Neural crest cell (in vitro differentiated cells): ENCODE measurements at regions not wholly inside any gene's neighbourhood (a gene's known extent, or its start where the extent isn't known, plus 50 kb on each side); places are given as distances from the start of the nearest gene placed in this dataset.

ENCODE experiments used
- DNase-seq: peaks from one replicate; pipeline ENCODE4 v3.0.0; 2021; ENCODE audit warnings: low read depth, mixed read lengths, low spot score
- H3K27ac Mint-ChIP-seq: one replicate; pipeline ENCODE4 v1.8.0; 2021; ENCODE audit warnings: mild to moderate bottlenecking, mixed read lengths; ENCODE audit not compliant: unreplicated experiment
- H3K27me3 Mint-ChIP-seq: 2 replicates; pipeline ENCODE4 v1.8.0; 2021; ENCODE audit warnings: low read depth, mild to moderate bottlenecking, mixed read lengths
- H3K36me3 Mint-ChIP-seq: 2 replicates; pipeline ENCODE4 v1.8.0; 2021; ENCODE audit warnings: low read depth, mild to moderate bottlenecking, mixed read lengths
- H3K4me1 Mint-ChIP-seq: 2 replicates; pipeline ENCODE4 v1.8.0; 2021; ENCODE audit warnings: mixed read lengths
- H3K4me3 Mint-ChIP-seq: one replicate; pipeline ENCODE4 v1.8.0; 2021; ENCODE audit warnings: mild to moderate bottlenecking, mixed read lengths
- H3K9me3 Mint-ChIP-seq: 2 replicates; pipeline ENCODE4 v1.8.0; 2021; ENCODE audit warnings: mixed read lengths
- TF ChIP-seq, protein P1 (sequence below): fragments of 200-600 bp; sonication (generic); conservative IDR thresholded peaks from 2 replicates; pipeline ENCODE4 v1.5.0; 2021; ENCODE audit warnings: antibody characterized with exemption, mild to moderate bottlenecking

DNA sequence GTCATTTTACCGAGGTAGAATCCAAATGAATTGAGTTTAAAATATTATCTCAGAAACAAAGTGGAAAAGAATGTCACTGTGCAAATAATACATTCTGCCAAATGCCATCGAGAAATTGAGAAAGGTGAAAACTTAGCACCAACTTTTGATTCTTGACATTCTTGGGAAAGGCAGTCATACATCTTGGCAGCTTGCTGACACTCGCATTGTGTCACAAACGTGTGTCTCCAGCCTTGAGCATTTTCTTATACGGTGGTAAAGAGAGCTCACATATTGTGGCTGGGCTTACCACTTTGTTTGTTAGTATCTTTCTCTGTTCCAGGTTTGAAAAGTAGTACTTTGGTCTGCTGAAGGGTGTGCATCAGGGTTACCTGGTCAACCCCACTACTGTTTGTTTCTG is 1456.1 kb downstream of the BRINP3 start:
- Mint-ChIP-seq H3K4me3 (no peak overlapping the region), H3K9me3 (peaks cover 12% of the 10 kb centered on the region), H3K4me1 (no peaks in the 10 kb centered on the region), H3K27me3 (no peaks in the 10 kb centered on the region), H3K36me3 (no peaks in the 10 kb centered on the region), H3K27ac (no peak overlapping the region)
- no peak for DNase-seq
- TF ChIP-seq, protein P1, sequence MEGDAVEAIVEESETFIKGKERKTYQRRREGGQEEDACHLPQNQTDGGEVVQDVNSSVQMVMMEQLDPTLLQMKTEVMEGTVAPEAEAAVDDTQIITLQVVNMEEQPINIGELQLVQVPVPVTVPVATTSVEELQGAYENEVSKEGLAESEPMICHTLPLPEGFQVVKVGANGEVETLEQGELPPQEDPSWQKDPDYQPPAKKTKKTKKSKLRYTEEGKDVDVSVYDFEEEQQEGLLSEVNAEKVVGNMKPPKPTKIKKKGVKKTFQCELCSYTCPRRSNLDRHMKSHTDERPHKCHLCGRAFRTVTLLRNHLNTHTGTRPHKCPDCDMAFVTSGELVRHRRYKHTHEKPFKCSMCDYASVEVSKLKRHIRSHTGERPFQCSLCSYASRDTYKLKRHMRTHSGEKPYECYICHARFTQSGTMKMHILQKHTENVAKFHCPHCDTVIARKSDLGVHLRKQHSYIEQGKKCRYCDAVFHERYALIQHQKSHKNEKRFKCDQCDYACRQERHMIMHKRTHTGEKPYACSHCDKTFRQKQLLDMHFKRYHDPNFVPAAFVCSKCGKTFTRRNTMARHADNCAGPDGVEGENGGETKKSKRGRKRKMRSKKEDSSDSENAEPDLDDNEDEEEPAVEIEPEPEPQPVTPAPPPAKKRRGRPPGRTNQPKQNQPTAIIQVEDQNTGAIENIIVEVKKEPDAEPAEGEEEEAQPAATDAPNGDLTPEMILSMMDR = no peak

DNA sequence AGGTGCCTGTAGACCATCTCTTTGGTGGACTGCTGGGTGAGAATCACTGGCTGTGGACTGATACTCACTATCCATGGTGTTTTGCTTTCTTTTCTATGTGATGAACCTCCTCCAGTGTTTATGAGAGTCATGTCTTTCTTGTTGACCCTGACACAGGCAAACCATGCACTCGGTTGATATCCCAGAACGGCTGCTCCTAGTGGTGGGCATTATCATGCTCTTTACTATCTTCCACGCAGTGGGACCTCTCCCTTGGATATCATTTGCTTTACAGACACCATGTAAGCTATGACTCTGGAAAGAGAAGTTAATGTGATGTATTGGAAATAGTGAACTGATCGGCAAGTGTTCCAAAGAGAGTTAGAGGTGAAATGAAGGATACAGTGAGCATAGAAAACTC is 1455.6 kb downstream of the BRINP3 start:
- H3K27me3 Mint-ChIP-seq = no peaks in the 10 kb centered on the region

DNA sequence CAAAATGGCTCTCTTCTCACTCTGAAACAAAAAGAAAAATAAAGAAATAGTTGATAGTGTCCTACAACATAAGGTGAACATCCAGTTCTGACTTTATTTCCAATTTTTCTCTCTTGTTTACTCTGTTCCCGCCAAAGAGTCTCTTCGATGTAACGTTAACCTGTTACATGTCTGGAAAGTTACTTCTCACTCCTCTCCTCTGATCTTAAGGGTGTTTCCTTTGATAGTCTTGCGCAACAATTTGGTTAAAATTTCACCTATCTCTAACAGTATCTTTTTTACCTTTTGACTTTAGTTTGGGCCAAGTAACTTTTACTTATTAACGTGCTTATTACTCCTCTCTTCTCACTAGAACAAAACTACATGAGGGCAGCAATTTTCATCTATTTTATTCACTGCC is 1450.2 kb downstream of the BRINP3 start:
- Mint-ChIP-seq H3K27ac (no peak overlapping the region), H3K36me3 (no peaks in the 10 kb centered on the region), H3K4me1 (no peaks in the 10 kb centered on the region), H3K27me3 (no peaks in the 10 kb centered on the region), H3K9me3 (peaks cover 8% of the 10 kb centered on the region), H3K4me3 (no peak overlapping the region)
- DNase-seq = no peak
- TF ChIP-seq, protein P1 = no peak

More for the DNA sequence above, 1455.6 kb downstream of the BRINP3 start:
- TF ChIP-seq, protein P1 = no peak
- H3K27ac Mint-ChIP-seq = no peak overlapping the region
- H3K36me3 Mint-ChIP-seq = no peaks in the 10 kb centered on the region
- H3K4me3 Mint-ChIP-seq = no peak overlapping the region
- peaks cover 8% of the 10 kb centered on the region for H3K9me3 Mint-ChIP-seq
- DNase-seq = no peak
- no peaks in the 10 kb centered on the region for H3K4me1 Mint-ChIP-seq

DNA sequence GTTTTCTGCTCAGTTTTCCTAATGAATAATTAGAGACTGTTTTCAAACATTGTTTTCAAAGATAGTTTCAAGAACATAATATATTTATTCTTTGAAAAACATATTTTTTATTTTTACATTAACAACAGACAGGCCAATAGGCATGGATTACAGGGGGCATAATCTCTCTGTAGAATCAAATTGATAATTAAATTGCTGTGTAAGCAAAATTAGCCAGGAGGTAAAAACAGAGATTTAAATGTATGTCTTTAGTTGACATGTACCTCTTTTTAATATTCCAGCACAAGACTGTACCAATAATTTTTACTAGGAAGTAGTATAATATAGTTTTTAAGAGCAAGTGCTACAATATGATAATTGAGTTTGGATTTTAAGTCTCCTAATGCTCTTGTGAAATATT is 1444.5 kb downstream of the BRINP3 start:
- no peak for DNase-seq
- Mint-ChIP-seq H3K36me3 (no peaks in the 10 kb centered on the region), H3K27me3 (no peaks in the 10 kb centered on the region), H3K27ac (no peak overlapping the region), H3K9me3 (no peaks in the 10 kb centered on the region), H3K4me3 (no peak overlapping the region), H3K4me1 (no peaks in the 10 kb centered on the region)
- TF ChIP-seq, protein P1 = no peak

DNA sequence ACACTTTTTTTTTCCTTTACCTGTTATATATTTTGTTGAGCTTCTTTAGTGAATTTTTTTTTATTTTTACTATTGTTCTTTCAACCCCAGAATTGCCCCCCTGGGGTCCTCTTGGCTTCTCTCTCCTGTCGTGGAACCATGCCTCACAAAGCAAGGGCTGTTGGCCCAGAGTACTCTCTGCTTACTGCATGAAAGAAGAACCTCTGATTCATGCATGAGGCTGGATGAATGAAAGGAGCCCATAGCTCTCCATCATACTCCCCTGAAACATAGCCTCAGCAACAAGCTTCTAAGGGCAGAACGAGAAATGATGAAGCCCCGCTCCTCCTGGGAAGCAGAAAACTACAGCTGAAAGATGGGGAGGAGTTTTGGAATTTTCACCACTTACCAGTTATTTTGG is 1441.0 kb downstream of the BRINP3 start:
- Mint-ChIP-seq H3K4me1 (no peaks in the 10 kb centered on the region), H3K27me3 (no peaks in the 10 kb centered on the region), H3K36me3 (no peaks in the 10 kb centered on the region), H3K27ac (no peak overlapping the region), H3K4me3 (no peak overlapping the region), H3K9me3 (no peaks in the 10 kb centered on the region)
- DNase-seq = no peak
- TF ChIP-seq, protein P1 = no peak

DNA sequence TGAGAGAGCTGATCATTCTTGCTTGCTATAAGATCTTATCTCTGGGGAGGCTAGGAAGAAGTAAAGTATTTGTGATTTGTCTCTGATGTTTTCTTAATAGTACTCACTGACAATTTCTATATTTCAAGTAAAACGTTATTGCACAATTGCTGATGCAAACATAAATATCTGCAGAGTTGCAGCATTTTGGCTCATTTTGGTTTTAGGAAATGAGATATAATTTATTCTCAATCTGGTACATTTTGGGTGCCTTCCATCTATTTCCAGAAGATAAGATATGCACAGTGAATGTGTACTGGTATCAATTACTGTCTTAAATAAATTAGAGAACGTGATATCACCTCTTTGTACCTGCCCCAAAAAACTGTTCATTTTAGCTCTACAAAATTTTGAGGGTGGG is 1431.5 kb downstream of the BRINP3 start:
- H3K4me3 Mint-ChIP-seq = no peak overlapping the region
- no peaks in the 10 kb centered on the region for H3K4me1 Mint-ChIP-seq
- no peaks in the 10 kb centered on the region for H3K36me3 Mint-ChIP-seq
- no peak for DNase-seq
- no peak overlapping the region for H3K27ac Mint-ChIP-seq
- TF ChIP-seq, protein P1 = no peak
- no peaks in the 10 kb centered on the region for H3K9me3 Mint-ChIP-seq
- H3K27me3 Mint-ChIP-seq = no peaks in the 10 kb centered on the region
